ENCODE measurements at regions not wholly inside any gene's neighbourhood (a gene's known extent, or its start where the extent isn't known, plus 50 kb on each side); places are given as distances from the start of the nearest gene placed in this dataset.

- no peak for TF ChIP-seq CTCF (conservative IDR thresholded peaks at IDR 0.05; ENCODE audit: low read depth, low read length)
- no peak for TF ChIP-seq POLR2A (IDR thresholded peaks at IDR 0.05; ENCODE audit: low read depth, low read length)
- TF ChIP-seq, protein P1, sequence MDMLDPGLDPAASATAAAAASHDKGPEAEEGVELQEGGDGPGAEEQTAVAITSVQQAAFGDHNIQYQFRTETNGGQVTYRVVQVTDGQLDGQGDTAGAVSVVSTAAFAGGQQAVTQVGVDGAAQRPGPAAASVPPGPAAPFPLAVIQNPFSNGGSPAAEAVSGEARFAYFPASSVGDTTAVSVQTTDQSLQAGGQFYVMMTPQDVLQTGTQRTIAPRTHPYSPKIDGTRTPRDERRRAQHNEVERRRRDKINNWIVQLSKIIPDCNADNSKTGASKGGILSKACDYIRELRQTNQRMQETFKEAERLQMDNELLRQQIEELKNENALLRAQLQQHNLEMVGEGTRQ (IDR thresholded peaks at IDR 0.05; ENCODE audit: low read depth, low read length): no peak
- TF ChIP-seq CHD1 (IDR thresholded peaks at IDR 0.05; ENCODE audit: low read depth, low read length): no peak
- TF ChIP-seq MXI1 (IDR thresholded peaks at IDR 0.05; ENCODE audit: borderline replicate concordance, low read depth, low read length): no peak
- TF ChIP-seq CEBPB (IDR thresholded peaks at IDR 0.05; ENCODE audit: low read depth, low read length): no peak
- no peak for TF ChIP-seq BHLHE40 (IDR thresholded peaks at IDR 0.05; ENCODE audit: low read depth, low read length)
- no peak for TF ChIP-seq FOS (IDR thresholded peaks at IDR 0.05; ENCODE audit: low read depth, low read length)
- TF ChIP-seq RCOR1 (IDR thresholded peaks at IDR 0.05; ENCODE audit: insufficient replicate concordance, low read length): no peak
Observed at GRCh38 chr3:15155840-15156360, 50.1 kb upstream of the CAPN7 start.
